ENCODE measurements at regions not wholly inside any gene's neighbourhood (a gene's known extent, or its start where the extent isn't known, plus 50 kb on each side); places are given as distances from the start of the nearest gene placed in this dataset.
"Not testable (repeated sequence)": the region's sequence is repeated elsewhere in the genome, so short reads cannot be mapped to it uniquely, and the experiment has no call there.

DNA sequence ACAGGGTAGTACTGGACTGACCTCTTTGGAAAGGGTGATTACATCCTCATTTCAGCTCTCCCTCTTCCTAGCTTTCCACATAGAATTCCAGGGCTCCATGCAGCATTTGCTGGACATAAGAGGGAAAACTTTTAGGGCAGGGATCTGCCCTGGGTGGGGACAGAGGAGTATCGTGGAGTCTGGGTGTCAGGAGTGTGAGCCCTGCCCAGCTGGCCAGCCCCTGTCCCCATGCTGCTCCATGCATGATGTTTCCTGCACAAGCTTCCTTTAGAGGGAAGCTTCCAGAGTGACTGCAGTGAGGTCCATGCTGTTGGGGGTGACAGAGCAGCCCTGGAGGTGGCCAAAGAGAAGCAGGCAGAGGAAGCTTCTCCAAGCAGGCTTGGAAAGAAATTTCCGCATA lies 214.5 kb downstream of the POTEH start:
- not testable (repeated sequence) for H3K27ac ChIP-seq; DNase-seq (ENCODE audit: low spot score)

DNA sequence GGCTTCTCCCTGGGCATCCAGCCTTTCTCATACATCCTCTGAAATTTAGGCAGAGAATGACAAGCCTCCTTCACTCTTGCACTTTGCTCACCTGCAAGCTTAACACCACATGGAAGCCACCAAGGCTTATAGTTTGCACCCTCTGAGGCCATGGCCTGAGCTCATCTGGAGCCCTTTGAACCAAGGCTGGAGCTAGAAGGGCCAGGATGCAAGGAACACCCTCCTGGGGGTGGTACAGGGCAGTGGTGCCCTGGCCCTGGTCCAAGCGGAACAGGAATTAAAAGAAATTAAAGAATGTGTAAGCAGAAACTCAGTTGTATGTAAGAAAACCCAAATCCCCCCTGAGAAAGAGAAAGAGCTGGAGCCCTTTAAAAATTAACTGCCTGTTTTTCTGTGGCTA lies 221.9 kb downstream of the POTEH start:
- H3K4me3 ChIP-seq; H3K9me3 ChIP-seq; DNase-seq (ENCODE audit: low spot score); H3K4me1 ChIP-seq; H3K27me3 ChIP-seq; H3K27ac ChIP-seq; H3K36me3 ChIP-seq: not testable (repeated sequence)

More for the DNA sequence above, 214.5 kb downstream of the POTEH start:
- H3K36me3 ChIP-seq, H3K9me3 ChIP-seq, H3K27me3 ChIP-seq, H3K4me1 ChIP-seq, H3K4me3 ChIP-seq: not testable (repeated sequence)

GRCh38 chr22:15919120-15919519 lies 229.3 kb downstream of the POTEH start:
- not testable (repeated sequence) for H3K27ac ChIP-seq; H3K36me3 ChIP-seq; H3K4me1 ChIP-seq; H3K27me3 ChIP-seq; H3K9me3 ChIP-seq; DNase-seq (ENCODE audit: low spot score); H3K4me3 ChIP-seq

GRCh38 chr22:15920941-15921340 lies 231.1 kb downstream of the POTEH start:
- H3K27ac ChIP-seq; H3K9me3 ChIP-seq; H3K4me1 ChIP-seq; DNase-seq (ENCODE audit: low spot score); H3K36me3 ChIP-seq; H3K4me3 ChIP-seq; H3K27me3 ChIP-seq: not testable (repeated sequence)

- not testable (repeated sequence) for H3K27ac ChIP-seq; H3K36me3 ChIP-seq; H3K4me3 ChIP-seq; H3K9me3 ChIP-seq; DNase-seq (ENCODE audit: low spot score); H3K4me1 ChIP-seq; H3K27me3 ChIP-seq
Observed at GRCh38 chr22:15922132-15922531, 232.3 kb downstream of the POTEH start.

- not testable (repeated sequence) for H3K27ac ChIP-seq; H3K36me3 ChIP-seq; DNase-seq (ENCODE audit: low spot score); H3K27me3 ChIP-seq; H3K9me3 ChIP-seq; H3K4me3 ChIP-seq; H3K4me1 ChIP-seq
Observed at GRCh38 chr22:15922666-15923065, 232.8 kb downstream of the POTEH start.

DNA sequence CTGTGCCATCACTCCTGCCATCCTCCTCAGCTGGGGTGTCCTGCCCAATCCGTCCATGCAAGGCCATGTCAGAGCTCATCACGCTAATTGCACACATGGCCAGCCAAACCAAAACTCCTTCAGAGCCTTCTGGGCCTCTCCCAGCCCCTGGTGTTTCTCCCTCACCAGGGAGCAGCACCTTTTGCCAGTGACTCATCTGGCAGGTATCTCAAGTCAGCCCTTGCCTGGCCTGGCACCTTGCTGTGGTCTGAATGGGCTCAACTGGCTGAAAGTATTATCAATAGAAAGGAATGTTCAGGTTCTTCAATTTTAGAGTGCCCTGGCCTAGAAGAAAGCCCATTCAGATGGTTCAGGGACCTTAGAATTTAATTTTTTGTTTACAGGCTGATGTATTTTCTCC lies 235.0 kb downstream of the POTEH start:
- H3K27me3 ChIP-seq; DNase-seq (ENCODE audit: low spot score); H3K27ac ChIP-seq; H3K4me1 ChIP-seq; H3K9me3 ChIP-seq; H3K36me3 ChIP-seq; H3K4me3 ChIP-seq: not testable (repeated sequence)

GRCh38 chr22:15927172-15927571 lies 237.3 kb downstream of the POTEH start:
- H3K27me3 ChIP-seq; H3K27ac ChIP-seq; H3K4me3 ChIP-seq; H3K36me3 ChIP-seq; H3K4me1 ChIP-seq; H3K9me3 ChIP-seq; DNase-seq (ENCODE audit: low spot score): not testable (repeated sequence)
